ENCODE measurements at regions not wholly inside any gene's neighbourhood (a gene's known extent, or its start where the extent isn't known, plus 50 kb on each side); places are given as distances from the start of the nearest gene placed in this dataset.

- TF ChIP-seq CTCF (IDR thresholded peaks at IDR 0.05; ENCODE audit: low read length): no peak
- no peak for TF ChIP-seq EZH2 (optimal IDR thresholded peaks at IDR 0.05; ENCODE audit: low read depth, low read length)
- TF ChIP-seq EZH2phosphoT487 (IDR thresholded peaks at IDR 0.05; ENCODE audit: low read length): no peak
These were observed 54.4 kb upstream of the BMP2K start for GRCh38 chr4:78721747-78722146.
